ENCODE measurements at regions not wholly inside any gene's neighbourhood (a gene's known extent, or its start where the extent isn't known, plus 50 kb on each side); places are given as distances from the start of the nearest gene placed in this dataset.
"Not testable (repeated sequence)": the region's sequence is repeated elsewhere in the genome, so short reads cannot be mapped to it uniquely, and the experiment has no call there.

DNA sequence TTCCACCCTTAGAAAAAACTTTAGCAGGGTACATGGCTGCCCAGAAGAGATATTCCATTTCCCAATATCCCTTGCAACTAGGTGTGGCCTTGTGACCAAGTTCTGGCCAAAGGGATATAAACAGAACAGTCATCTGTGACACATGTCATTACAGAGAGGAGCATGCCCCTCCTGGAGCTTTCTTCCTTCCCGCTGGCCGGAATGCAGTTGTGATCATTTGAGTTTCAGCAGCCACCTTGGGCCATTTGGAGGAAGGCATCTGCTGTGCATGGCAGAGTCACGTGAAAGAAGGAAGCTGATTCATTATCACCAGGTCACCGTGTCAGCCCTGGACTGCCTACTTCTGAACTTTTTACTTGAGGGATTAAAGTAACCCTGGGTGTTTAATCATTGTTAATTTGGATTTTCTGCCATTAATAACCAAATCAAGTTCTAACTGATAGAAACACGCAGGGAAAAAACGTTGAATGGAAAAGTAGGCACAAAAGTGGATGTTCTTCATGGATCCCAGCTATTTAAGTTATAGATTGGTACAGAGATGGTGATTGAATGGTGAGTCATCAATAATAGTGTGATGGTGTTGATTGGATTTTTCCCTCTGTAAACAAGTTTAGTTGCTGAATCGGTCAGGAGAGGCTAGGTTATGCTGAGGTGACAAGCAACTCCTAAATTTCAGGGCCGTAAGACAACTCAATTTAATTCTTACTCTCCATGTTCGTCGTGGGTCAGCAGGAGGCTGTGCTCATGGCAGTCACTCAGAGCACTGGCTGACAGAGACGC, 80.7 kb upstream of the CCDC167 start:
- no peak for DNase-seq (ENCODE audit: low spot score)

DNA sequence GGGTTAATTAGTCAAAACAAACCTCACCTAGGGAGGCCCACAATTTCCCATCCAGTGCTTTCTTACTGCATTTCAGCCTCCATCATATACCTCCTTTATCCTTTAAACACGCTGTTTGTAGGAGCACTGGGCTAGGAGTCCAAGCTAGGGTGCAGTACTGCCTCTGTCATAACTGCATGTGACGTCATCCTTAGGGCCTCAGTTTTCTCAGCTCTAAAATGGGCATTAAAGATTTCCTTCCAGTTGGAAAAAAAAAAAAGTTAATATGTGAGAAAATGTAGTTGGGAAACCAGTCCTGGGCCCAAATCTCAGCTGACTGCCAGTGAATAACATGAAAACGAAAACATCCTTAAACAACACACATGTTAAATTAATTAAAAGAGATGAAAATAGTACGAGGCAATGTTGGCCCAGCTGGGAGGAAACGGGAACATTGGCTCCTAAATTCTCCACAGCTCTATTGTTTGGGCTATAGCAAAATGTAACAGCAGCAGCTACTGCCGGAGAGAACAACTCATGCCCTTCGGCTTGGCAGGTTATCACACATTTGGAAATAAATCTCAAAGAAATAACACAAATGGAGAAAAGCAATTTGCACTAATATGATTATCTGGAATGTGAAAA, 79.9 kb upstream of the CCDC167 start:
- no peak for DNase-seq (ENCODE audit: low spot score)

DNA sequence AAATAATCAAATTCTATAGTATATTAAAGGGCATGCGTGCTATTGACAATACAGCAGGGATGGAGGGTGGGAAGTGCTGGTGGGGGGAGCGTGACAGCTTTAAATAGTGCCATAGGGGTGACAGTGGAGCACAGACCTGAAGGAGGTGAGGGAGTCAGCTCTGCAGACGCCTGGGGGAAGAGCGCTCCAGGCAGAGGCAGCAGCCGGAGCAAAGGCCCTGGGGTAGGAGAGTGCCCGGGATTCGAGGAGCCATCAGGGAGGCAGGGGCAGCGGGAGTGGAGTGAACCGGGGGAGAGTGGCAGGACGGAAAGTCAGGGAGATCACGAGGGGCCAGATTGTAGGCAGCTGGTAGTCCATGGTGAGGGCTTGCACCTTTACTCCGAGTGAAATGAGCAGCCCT, 78.4 kb upstream of the CCDC167 start:
- no peak for DNase-seq (ENCODE audit: low spot score)

GRCh38 chr6:37576336-37576737, 76.6 kb upstream of the CCDC167 start:
- no peak for DNase-seq (ENCODE audit: low spot score)

DNA sequence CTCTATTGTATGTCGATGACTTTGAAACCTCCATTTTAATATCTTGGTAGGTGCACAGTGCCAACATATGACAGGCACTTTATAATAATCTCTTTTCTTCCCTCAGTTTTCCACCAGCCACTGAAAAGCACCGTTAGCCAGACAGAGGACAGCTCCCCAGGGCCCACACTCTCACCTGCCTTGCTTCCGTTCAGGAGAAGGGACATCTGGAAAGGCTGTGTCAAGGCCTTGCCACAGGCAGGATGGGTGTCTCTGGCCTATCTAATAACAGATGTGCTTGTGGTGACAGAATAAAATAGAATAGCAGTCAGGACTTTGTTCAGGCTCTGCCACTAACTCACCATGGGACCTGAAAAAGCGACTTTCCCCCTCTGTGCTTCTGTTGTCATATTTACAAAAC, 75.5 kb upstream of the CCDC167 start:
- no peak for DNase-seq (ENCODE audit: low spot score)

DNA sequence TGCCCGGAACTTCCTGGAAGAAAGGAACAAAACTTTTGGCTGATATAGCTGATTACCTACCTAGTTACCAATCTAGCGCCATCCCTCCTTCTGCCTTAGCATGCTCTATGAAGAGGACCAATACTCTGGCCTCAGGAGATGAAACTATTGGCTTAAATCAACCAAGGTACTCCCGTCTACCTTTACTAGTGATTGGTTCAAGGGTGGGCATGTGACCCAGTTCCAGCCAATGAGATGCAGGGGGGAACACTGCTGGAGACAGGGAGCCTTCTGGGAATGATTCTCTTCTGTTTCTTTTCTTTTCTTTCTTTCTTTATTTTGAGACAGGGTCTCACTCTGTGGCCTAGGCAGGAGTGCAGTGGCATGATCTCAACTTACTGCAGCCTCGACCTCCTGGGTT, 72.6 kb upstream of the CCDC167 start:
- DNase-seq (ENCODE audit: low spot score): no peak

DNA sequence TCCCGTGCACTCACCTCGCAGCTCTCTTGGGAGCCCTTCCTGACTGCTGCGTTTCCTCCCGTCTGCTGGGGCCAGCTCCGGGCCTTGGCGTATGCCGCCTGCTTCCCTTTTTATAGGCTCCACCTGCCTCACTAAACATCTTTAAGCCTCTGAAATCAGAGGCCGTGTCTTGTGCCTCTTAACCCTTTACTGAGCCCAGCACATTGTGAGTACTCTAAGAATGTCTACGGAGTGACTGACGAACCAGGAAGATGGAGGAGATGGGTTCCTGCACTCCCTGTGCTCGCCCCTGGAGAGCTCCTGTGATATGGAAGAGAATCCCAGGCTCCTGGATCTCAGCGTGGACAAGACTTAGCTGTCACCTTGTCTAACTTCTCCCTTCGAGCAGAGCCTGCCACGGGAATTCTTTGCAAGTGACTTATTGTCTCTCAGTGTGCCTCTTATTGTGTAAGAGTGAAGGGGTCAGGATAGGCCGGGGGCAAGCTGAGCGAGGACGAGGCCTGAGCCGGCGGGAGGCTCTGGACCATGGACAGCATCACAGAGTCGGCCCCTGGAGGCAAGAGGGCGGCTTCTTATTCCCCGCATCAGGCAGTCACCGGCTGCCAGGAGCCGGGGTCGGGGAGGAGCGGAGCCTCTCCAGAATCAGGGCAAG, 70.9 kb upstream of the CCDC167 start:
- peak; percentile 17 for DNase-seq (ENCODE audit: low spot score)

DNA sequence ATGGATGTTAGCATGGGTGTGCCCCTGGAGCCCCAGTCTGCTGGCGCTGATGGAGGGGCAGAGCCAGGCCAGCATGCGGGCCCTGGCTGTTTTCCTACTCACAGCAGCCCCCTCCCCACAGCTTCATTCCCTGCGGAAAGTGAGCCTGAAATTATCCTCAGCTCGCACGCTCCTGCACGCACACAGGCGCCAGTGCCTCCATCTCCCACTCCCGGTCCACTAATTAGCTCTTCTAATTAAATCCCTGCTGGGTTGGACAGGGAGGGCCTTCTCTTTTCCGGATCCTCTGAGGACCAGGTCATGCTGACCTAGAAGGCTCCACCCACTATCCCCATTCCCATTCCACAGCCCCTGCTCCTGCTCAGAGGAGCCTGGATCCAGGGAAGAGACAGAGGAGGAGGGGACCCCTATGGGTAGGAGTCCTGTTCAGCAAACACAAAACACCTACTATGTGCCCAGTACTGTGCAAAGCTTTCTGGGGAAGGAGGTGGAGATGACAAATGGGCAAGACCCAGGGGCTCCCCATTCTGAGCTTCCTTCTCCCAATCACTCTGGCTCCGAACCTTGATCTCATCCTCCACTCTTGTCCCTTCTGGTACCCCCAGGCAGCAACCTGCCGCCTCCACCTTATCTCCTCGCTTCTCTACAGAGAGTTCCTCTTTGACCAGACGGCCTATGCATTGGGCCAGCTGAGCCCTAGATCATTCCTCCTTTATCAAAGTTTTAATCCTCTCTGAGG, 70.2 kb upstream of the CCDC167 start:
- no peak for DNase-seq (ENCODE audit: low spot score)

DNA sequence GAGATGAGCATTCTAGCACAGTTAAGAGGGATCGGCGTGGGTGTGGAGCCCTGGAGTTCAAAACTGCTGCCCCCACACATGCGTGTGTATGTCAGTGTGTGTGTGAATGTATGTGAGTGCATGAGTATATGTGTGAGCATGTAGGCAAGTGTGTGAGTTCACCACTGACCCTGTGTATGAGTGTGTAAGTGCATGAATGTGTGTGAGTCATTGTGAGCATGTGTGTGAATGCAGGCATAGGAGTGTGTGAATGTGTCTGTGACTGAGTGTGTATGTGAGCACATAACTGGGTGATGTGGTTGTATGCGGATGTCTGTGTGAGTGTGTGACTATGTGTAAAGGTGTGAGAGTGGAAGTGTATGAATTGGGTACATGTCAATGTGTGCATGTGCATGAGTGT, 69.6 kb upstream of the CCDC167 start:
- DNase-seq (ENCODE audit: low spot score): no peak

- no peak for DNase-seq (ENCODE audit: low spot score)
Observed at GRCh38 chr6:37566950-37567349, 67.3 kb upstream of the CCDC167 start.

- DNase-seq (ENCODE audit: low spot score): peak; percentile 55
Observed at GRCh38 chr6:37566111-37566949, 66.6 kb upstream of the CCDC167 start.

DNA sequence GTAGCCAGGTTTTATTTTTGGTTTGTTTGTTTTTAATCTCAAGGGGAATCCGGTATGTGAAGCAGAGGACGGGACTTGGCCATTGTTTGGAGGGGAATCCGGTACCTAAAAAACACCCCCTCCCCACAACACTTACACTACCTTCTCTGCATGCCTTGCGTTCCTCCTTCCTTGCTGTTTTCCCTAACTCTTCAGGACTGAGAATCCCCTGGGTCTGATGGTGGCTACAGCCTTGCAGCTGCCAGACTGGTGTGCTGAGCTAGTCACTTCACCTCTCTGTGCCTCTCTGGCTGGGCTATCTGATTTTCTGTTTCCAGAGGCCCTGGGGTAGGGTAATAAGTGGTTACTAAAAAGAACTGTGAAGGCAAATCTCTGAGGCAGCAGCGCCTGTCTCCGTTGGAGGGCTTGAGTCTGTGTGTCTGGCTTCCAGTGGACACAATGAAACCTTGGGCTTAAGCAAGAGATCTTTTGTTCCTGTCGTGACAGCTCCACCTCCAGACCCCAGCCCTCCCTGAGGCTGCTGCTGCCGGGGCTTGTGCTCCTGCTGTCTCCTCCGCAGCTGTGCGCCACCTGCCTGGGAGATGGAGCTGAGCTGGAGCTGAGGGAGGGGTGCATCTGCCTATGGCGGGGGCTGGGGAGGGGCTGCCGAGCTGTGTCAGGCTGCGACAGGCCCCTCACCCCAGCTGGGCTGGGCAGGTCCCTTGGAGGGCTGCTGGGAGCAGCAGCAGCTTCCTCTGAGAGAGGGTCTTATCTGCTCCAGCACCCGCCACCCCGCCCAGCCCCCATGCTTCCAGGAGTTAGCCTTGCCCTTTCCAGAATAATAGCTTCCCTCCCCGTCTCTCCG, 65.8 kb upstream of the CCDC167 start:
- peak; percentile 26 for DNase-seq (ENCODE audit: low spot score)

GRCh38 chr6:37562926-37563288, 63.2 kb upstream of the CCDC167 start:
- not testable (repeated sequence) for DNase-seq (ENCODE audit: low spot score)

GRCh38 chr6:37561361-37561760, 61.7 kb upstream of the CCDC167 start:
- no peak for DNase-seq (ENCODE audit: low spot score)

DNA sequence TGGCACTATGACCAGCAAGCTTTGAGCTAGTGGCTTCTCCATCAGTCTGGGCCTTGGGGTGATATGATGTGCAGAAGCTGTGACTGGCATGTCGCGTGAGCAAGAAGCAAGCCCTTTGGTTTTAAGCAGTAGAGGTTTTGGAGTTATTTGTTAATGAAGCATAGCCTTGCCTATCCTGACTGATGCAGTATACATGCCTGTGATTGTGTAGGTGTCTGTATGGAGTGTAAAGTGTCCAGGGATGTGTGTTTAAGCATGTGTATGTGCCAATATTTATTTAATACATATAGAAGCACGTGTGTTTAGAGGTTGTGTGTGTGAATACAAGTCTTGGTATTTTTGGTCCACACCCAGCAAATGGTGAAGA, 61.0 kb upstream of the CCDC167 start:
- DNase-seq (ENCODE audit: low spot score): no peak

DNA sequence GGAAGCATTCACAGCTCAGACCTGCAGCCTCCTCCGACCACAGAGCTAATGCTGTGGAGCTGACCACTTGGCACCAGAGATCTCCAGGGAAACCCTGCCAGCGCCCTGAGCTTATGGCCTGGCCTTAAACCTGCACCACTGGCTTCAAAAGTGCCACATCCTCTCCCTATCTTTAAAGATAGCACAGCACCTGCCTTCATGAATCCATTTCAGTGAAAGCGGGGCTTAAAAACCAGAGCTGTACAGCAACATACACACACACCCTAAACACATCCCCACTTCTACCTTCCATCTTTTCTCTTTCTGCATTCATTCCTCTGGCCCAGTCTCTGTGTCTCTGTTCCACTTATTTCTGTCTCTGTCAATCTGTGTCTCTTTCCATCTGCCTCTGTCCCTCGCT, 59.8 kb upstream of the CCDC167 start:
- no peak for DNase-seq (ENCODE audit: low spot score)

DNA sequence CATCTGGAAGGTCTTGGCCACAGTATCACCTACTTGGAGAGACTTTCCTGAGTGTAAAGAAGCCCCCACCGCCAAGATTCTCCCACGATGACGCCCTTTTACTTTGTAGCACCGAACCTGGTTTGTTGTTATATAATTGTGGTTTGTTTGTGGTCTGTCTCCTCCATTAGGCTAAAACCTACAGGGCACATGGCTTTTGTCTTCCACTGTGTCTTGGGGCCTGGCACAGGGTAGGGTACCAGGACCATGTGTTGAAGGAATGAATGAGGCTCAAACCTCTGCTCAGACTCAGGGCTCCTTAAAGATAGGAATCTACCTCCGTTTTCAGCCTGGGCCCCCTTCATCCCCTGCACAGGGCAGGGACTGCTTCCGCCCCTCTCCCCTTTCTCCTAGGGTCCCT, 59.4 kb upstream of the CCDC167 start:
- no peak for DNase-seq (ENCODE audit: low spot score)

DNA sequence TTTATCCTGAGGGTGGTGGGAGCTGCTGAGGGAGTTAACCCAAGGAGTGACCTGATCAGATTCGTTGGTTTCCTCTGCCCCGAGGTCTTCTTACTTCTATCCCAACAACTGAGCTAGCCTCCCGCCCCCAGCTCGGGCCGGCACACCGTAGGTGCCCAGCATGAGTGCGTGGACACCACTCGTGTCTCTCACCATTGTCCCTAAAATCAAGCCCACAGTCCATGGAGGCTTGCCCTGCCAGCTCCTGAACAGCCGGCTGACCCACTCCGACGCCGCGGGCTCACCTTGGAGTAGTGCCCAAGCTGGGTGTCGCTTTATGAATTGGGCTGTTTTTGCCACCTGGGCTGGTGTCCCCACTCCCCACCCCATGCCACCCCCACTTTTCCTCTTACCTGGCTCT, 59.0 kb upstream of the CCDC167 start:
- no peak for DNase-seq (ENCODE audit: low spot score)

- DNase-seq (ENCODE audit: low spot score): no peak
Observed at GRCh38 chr6:37558168-37558567, 58.5 kb upstream of the CCDC167 start.

GRCh38 chr6:37557645-37558114, 58.0 kb upstream of the CCDC167 start:
- DNase-seq (ENCODE audit: low spot score): no peak
